HFF-Myc (cell line): ENCODE measurements at regions not wholly inside any gene's neighbourhood (a gene's known extent, or its start where the extent isn't known, plus 50 kb on each side); places are given as distances from the start of the nearest gene placed in this dataset.
"Not testable (repeated sequence)": the region's sequence is repeated elsewhere in the genome, so short reads cannot be mapped to it uniquely, and the experiment has no call there.

Source experiments
- DNase-seq: peaks from one replicate; pipeline ENCODE4 v3.0.0-alpha.2; 2011; ENCODE audit warnings: low read depth; ENCODE audit errors: extremely low read depth
- H3K4me3 ChIP-seq: replicated peaks from 2 replicates; pipeline ENCODE4 v1.5.1; 2011; ENCODE audit warnings: low read depth, mild to moderate bottlenecking, control low read depth, low read length
- TF ChIP-seq, protein P1 (sequence below): IDR thresholded peaks from 2 replicates; pipeline ENCODE4 v1.5.1; 2012; ENCODE audit warnings: mild to moderate bottlenecking, low read depth, low read length, control low read depth; ENCODE audit errors: missing control alignments

DNA sequence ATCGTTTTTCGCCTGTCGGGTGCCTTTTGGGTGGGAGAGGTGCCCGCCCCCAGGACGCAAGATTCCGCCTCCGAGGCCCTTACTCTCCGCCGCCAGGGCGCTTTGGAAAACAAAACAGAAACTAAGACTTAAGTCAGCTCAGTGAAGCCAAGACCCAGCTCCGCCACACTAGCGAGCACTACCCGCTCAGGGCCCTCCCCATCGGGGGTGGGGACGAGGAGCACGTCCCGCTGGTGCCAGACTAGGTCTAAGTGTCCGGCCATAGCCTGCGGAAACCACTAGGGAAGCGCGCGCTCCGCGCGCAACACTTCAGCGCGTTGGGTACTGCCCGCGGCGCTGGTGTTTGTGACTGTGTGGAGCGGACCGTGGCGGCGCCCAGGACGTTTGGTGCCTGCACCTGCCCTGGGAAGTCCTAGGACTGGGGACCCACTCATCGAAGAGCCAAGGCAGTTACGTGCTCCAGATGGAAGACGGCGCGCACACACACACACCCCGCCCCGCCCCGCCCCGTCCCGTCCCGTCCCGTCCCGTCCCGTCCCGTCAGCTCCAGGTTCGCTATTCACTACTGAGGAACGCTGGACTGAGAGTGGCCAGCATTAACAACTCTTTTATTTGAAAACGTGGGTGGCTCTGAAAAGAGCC is 57.6 kb upstream of the BOLA1 start:
- H3K4me3 ChIP-seq, DNase-seq: not testable (repeated sequence)

DNA sequence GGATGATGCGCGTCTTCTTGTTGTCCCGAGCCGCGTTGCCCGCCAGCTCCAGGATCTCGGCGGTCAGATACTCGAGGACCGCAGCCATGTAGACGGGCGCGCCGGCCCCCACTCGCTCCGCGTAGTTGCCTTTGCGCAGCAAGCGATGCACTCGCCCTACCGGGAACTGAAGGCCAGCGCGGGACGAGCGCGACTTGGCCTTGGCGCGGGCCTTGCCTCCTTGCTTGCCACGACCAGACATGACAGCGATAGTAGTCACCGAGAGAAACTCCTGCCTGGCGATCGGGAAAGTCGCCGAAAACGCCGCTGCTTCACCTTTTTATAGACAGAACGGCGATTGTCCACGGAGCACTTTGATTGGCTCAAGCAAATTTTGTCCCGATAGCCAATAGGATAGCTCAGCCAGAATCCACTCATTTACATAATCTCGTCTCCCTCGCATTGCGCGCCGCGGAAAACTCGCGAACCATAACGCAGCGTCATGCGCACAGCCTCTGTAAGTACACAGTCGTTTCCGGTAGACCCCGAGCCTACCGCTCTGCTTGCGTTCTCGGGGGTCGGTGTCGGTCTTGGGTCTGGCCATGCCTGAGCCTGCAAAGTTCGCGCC is 56.8 kb upstream of the BOLA1 start:
- not testable (repeated sequence) for H3K4me3 ChIP-seq, DNase-seq

DNA sequence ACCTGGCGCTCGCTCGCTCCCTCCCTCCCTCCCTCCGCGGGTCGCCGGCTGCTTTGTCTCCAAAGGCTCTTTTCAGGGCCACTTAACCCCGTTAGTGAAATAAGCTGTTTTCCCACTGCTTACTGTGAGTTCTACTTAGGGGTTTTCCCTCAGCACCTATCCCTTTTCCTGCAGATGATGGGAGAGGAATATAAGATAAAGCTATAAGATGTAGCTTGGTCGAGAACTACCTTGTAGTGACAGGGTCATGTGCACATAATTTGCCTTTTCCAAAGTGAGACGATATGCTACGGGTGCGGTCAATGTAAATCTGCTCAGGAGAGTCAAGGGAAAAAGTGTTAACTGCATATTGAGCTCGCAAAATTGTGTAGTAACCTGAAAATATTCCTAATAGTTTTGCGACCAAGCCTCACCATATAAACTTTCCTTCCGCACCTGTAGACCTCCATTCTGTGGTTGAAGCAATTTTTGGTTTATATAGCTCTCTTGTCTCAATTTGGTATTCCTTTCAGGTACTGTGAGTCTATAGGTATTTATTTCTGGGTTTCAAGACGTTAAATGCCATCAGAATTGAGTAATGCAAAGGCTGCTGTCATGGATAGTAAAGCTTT is 55.8 kb upstream of the BOLA1 start:
- H3K4me3 ChIP-seq: peak overlapping the region; percentile 62
- TF ChIP-seq, protein P1, sequence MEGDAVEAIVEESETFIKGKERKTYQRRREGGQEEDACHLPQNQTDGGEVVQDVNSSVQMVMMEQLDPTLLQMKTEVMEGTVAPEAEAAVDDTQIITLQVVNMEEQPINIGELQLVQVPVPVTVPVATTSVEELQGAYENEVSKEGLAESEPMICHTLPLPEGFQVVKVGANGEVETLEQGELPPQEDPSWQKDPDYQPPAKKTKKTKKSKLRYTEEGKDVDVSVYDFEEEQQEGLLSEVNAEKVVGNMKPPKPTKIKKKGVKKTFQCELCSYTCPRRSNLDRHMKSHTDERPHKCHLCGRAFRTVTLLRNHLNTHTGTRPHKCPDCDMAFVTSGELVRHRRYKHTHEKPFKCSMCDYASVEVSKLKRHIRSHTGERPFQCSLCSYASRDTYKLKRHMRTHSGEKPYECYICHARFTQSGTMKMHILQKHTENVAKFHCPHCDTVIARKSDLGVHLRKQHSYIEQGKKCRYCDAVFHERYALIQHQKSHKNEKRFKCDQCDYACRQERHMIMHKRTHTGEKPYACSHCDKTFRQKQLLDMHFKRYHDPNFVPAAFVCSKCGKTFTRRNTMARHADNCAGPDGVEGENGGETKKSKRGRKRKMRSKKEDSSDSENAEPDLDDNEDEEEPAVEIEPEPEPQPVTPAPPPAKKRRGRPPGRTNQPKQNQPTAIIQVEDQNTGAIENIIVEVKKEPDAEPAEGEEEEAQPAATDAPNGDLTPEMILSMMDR: no peak
- DNase-seq: no peak

DNA sequence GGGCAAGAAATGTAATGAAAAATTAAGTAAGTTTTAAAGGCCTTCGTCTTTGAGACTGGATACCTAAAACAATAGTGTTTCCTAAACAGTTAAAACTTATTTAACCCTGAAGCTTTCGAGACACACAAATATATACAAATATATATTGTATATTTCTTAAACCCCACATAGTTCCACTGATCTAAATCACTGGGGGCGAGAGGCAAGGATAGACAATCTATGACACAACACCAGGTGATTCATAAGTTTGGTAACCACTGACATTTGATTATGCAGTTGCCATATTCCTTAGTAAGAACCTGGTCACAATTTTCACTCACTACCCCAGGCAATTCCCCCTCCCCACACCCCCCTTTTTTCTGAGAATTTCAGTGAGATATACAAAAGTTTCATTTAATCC is 55.3 kb upstream of the BOLA1 start:
- no peak for DNase-seq
- TF ChIP-seq, protein P1: no peak
- H3K4me3 ChIP-seq: peak overlapping the region; percentile 62

DNA sequence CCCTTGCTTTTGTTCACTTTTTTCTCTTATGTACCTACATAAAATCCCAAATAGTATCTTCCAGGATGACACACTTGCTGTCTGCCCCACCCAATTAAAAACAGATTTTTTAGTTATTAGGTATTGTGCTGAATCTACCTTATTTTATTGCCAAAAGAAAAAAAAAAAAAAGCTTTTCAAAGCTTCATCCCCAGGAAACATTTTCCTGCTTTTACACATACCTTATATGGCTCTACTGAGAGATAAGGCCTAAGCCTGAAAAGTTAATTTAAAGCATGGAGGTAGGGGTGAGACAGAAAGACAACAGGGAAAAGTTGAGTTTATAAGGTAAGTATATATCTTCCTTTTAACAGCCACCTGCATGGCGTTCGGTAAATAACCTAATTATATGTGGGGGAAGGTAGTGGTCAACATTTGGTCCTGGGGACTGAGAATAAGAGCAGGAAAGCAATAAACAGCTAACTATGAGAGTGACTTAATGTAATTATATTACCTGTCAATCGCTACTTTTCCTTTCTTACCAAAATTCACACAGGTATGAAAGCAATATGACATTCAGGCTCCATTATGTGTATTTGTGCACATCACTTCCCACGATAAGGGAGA is 54.6 kb upstream of the BOLA1 start:
- TF ChIP-seq, protein P1: no peak
- H3K4me3 ChIP-seq: peak overlapping the region; percentile 62
- no peak for DNase-seq

DNA sequence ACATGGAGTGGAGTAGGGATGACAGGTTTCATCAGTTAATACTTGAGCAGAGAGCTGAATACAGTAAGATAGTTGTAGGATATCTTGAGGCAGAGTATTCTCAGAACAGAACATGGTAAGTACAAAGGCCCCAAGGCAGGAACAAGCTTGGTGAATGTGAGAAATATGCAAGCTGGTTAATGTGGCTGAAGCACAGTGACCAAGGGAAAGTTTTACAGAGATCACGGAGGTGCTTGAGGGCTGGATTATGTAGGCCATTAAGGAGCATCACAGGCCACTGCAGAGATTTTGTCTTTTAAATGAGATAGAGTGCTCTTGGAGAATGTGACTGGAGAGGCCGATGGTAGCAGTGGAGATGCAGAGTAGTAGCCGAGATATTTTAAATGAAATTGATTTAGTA is 54.0 kb upstream of the BOLA1 start:
- DNase-seq: no peak
- TF ChIP-seq, protein P1: no peak
- H3K4me3 ChIP-seq: peak overlapping the region; percentile 62

DNA sequence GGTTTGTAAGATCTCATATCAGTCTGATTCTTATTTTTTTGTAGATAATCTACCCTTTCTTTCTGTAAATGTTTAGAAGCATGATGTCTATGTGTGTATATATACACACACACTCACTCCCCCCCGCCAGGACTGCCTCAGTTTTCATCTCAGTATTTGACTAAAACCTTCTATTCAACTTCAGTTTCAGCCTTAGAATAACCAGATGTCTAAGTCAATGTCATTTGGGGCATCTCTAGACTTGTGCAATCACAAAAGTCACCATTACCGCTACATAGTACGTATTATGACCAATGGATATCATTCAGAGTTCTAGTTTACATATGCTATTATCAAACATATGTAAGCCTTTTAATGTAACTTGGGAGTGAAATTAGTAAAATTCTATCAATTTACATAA is 53.3 kb upstream of the BOLA1 start:
- no peak for DNase-seq
- no peak overlapping the region for H3K4me3 ChIP-seq
- TF ChIP-seq, protein P1: no peak
